HepG2 (cell line): ENCODE measurements at regions not wholly inside any gene's neighbourhood (a gene's known extent, or its start where the extent isn't known, plus 50 kb on each side); places are given as distances from the start of the nearest gene placed in this dataset.

ENCODE experiments used
- HDAC2 ChIP-seq: sonication (generic); formaldehyde crosslinking; IDR thresholded peaks from 2 replicates; pipeline ENCODE4 v1.4.0; 2020; ENCODE audit warnings: missing genetic modification reagents
- MYNN ChIP-seq: sonication (generic); formaldehyde crosslinking; IDR thresholded peaks from 2 replicates; pipeline ENCODE4 v1.4.0; 2020; ENCODE audit warnings: mild to moderate bottlenecking, low read depth, missing genetic modification reagents
- NCOA2 ChIP-seq: sonication (generic); formaldehyde crosslinking; IDR thresholded peaks from 2 replicates; pipeline ENCODE4 v1.8.0; 2022; ENCODE audit warnings: inconsistent platforms
- POLR2AphosphoS2 ChIP-seq: IDR thresholded peaks from 2 replicates; pipeline ENCODE4 v1.6.1; 2011; ENCODE audit warnings: low read depth, low read length, improper control_type of control experiment
- PRPF4 ChIP-seq: fragments of 200-400 bp; formaldehyde crosslinking; IDR thresholded peaks from 2 replicates; pipeline ENCODE4 v1.6.1; 2016; ENCODE audit warnings: low read length, low read depth; ENCODE audit not compliant: poor library complexity, severe bottlenecking
- ZNF207 ChIP-seq: fragments of 450-650 bp; IDR thresholded peaks from 2 replicates; pipeline ENCODE4 v1.6.1; 2016; ENCODE audit warnings: antibody characterized with exemption, borderline replicate concordance
- ZNF251 ChIP-seq: sonication (generic); formaldehyde crosslinking; IDR thresholded peaks from 2 replicates; pipeline ENCODE4 v1.9.0; 2021; ENCODE audit warnings: mild to moderate bottlenecking, missing genetic modification reagents
- ZNF263 ChIP-seq: sonication (generic); formaldehyde crosslinking; IDR thresholded peaks from 2 replicates; pipeline ENCODE4 v1.4.0; 2020; ENCODE audit warnings: missing genetic modification reagents
- ZNF605 ChIP-seq: sonication (generic); formaldehyde crosslinking; IDR thresholded peaks from 2 replicates; pipeline ENCODE4 v1.8.0; 2022; ENCODE audit warnings: mild to moderate bottlenecking, missing genetic modification reagents
- TF ChIP-seq, protein P1 (sequence below): sonication (generic); formaldehyde crosslinking; IDR thresholded peaks from 2 replicates; pipeline ENCODE4 v1.4.0; 2020; ENCODE audit warnings: missing genetic modification reagents
- TF ChIP-seq, protein P2 (sequence below): sonication (generic); formaldehyde crosslinking; IDR thresholded peaks from 2 replicates; pipeline ENCODE4 v1.5.0; 2020; ENCODE audit warnings: mild to moderate bottlenecking, missing genetic modification reagents, moderate library complexity
- TF ChIP-seq, protein P3 (sequence below): IDR thresholded peaks from 2 replicates; pipeline ENCODE4 v1.6.1; 2016; ENCODE audit warnings: low read depth, missing genetic modification reagents, missing compliant biosample characterization
- TF ChIP-seq, protein P4 (sequence below): IDR thresholded peaks from 2 replicates; pipeline ENCODE4 v1.6.1; 2012; ENCODE audit warnings: inconsistent platforms
- TF ChIP-seq, protein P5 (sequence below), 2 experiments: fragments of 450-650 bp in 1 of 2; sonication (generic) in 1 of 2; formaldehyde crosslinking; IDR thresholded peaks; 2 replicates each; pipeline versions ENCODE4 v1.5.0 to v1.8.0; 2020 to 2022; ENCODE audit warnings: mild to moderate bottlenecking in 1 of 2, missing genetic modification reagents in 1 of 2

DNA sequence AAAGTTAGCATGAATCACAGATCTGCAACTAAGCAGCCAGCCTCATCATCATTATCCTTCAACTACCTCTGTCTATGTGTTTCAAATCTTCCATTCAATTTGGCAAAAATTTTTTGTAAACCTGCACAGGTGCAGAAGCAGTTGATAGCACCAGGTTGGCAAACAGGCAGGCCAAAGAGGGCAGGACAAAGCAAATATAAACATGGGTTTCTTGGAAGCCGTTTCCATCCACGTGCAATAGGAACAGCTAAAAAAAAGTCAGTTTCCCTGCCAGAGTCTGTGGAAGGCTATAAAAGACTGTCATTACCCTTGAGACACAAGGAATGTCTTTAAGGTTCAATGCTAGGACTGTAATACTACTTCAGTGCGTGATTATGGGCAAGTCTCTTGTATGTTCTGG lies 253.2 kb downstream of the PDHA2 start:
- TF ChIP-seq ZNF605 (CRISPR knock-in tag) (no peak), ZNF251 (CRISPR knock-in tag) (no peak), MYNN (CRISPR knock-in tag) (no peak), PRPF4 (no peak), HDAC2 (no peak), ZNF263 (CRISPR knock-in tag) (no peak), NCOA2 (no peak), POLR2AphosphoS2 (no peak), ZNF207 (no peak)
- TF ChIP-seq, protein P1, sequence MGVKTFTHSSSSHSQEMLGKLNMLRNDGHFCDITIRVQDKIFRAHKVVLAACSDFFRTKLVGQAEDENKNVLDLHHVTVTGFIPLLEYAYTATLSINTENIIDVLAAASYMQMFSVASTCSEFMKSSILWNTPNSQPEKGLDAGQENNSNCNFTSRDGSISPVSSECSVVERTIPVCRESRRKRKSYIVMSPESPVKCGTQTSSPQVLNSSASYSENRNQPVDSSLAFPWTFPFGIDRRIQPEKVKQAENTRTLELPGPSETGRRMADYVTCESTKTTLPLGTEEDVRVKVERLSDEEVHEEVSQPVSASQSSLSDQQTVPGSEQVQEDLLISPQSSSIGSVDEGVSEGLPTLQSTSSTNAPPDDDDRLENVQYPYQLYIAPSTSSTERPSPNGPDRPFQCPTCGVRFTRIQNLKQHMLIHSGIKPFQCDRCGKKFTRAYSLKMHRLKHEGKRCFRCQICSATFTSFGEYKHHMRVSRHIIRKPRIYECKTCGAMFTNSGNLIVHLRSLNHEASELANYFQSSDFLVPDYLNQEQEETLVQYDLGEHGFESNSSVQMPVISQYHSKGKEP, result no peak
- TF ChIP-seq, protein P2, sequence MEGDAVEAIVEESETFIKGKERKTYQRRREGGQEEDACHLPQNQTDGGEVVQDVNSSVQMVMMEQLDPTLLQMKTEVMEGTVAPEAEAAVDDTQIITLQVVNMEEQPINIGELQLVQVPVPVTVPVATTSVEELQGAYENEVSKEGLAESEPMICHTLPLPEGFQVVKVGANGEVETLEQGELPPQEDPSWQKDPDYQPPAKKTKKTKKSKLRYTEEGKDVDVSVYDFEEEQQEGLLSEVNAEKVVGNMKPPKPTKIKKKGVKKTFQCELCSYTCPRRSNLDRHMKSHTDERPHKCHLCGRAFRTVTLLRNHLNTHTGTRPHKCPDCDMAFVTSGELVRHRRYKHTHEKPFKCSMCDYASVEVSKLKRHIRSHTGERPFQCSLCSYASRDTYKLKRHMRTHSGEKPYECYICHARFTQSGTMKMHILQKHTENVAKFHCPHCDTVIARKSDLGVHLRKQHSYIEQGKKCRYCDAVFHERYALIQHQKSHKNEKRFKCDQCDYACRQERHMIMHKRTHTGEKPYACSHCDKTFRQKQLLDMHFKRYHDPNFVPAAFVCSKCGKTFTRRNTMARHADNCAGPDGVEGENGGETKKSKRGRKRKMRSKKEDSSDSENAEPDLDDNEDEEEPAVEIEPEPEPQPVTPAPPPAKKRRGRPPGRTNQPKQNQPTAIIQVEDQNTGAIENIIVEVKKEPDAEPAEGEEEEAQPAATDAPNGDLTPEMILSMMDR (CRISPR knock-in tag), result no peak
- TF ChIP-seq, protein P3, sequence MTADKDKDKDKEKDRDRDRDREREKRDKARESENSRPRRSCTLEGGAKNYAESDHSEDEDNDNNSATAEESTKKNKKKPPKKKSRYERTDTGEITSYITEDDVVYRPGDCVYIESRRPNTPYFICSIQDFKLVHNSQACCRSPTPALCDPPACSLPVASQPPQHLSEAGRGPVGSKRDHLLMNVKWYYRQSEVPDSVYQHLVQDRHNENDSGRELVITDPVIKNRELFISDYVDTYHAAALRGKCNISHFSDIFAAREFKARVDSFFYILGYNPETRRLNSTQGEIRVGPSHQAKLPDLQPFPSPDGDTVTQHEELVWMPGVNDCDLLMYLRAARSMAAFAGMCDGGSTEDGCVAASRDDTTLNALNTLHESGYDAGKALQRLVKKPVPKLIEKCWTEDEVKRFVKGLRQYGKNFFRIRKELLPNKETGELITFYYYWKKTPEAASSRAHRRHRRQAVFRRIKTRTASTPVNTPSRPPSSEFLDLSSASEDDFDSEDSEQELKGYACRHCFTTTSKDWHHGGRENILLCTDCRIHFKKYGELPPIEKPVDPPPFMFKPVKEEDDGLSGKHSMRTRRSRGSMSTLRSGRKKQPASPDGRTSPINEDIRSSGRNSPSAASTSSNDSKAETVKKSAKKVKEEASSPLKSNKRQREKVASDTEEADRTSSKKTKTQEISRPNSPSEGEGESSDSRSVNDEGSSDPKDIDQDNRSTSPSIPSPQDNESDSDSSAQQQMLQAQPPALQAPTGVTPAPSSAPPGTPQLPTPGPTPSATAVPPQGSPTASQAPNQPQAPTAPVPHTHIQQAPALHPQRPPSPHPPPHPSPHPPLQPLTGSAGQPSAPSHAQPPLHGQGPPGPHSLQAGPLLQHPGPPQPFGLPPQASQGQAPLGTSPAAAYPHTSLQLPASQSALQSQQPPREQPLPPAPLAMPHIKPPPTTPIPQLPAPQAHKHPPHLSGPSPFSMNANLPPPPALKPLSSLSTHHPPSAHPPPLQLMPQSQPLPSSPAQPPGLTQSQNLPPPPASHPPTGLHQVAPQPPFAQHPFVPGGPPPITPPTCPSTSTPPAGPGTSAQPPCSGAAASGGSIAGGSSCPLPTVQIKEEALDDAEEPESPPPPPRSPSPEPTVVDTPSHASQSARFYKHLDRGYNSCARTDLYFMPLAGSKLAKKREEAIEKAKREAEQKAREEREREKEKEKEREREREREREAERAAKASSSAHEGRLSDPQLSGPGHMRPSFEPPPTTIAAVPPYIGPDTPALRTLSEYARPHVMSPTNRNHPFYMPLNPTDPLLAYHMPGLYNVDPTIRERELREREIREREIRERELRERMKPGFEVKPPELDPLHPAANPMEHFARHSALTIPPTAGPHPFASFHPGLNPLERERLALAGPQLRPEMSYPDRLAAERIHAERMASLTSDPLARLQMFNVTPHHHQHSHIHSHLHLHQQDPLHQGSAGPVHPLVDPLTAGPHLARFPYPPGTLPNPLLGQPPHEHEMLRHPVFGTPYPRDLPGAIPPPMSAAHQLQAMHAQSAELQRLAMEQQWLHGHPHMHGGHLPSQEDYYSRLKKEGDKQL (CRISPR knock-in tag), result no peak
- TF ChIP-seq, protein P4, sequence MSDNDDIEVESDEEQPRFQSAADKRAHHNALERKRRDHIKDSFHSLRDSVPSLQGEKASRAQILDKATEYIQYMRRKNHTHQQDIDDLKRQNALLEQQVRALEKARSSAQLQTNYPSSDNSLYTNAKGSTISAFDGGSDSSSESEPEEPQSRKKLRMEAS, result no peak
- TF ChIP-seq, protein P5, sequence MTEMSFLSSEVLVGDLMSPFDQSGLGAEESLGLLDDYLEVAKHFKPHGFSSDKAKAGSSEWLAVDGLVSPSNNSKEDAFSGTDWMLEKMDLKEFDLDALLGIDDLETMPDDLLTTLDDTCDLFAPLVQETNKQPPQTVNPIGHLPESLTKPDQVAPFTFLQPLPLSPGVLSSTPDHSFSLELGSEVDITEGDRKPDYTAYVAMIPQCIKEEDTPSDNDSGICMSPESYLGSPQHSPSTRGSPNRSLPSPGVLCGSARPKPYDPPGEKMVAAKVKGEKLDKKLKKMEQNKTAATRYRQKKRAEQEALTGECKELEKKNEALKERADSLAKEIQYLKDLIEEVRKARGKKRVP (CRISPR knock-in tag; IDR thresholded peaks at IDR 0.05), result no peak
